Astrocyte (in vitro differentiated cells and primary cell): ENCODE measurements at regions not wholly inside any gene's neighbourhood (a gene's known extent, or its start where the extent isn't known, plus 50 kb on each side); places are given as distances from the start of the nearest gene placed in this dataset.
A peak's percentile ranks its signal among the peaks of the same experiment; 100 is the strongest.

ENCODE experiments used
- DNase-seq: peaks from one replicate; pipeline ENCODE4 v3.0.0-alpha.2; 2010; ENCODE audit warnings: low read depth
- FAIRE-seq: peaks from 2 replicates; lab custom pipeline; 2011; peaks lifted over from hg19 to GRCh38; lab: Jason Lieb, UNC
- H2AFZ ChIP-seq: 2 replicates; pipeline ENCODE4 v1.6.0; 2012; ENCODE audit warnings: low read depth, low read length, inconsistent platforms
- H3K27ac ChIP-seq: 2 replicates; pipeline ENCODE4 v1.5.1; 2011; ENCODE audit warnings: low read depth, low read length, inconsistent platforms
- H3K27me3 ChIP-seq: 2 replicates; pipeline ENCODE4 v1.6.0; 2011; ENCODE audit warnings: low read length, inconsistent platforms; ENCODE audit not compliant: insufficient read depth
- H3K36me3 ChIP-seq: 2 replicates; pipeline ENCODE4 v1.5.1; 2011; ENCODE audit warnings: low read length, inconsistent platforms; ENCODE audit not compliant: insufficient read depth
- H3K4me1 ChIP-seq: 2 replicates; pipeline ENCODE4 v1.5.1; 2011; ENCODE audit warnings: low read length, inconsistent platforms; ENCODE audit not compliant: insufficient read depth
- H3K4me2 ChIP-seq: 2 replicates; pipeline ENCODE4 v1.6.0; 2012; ENCODE audit warnings: low read length, inconsistent platforms
- H3K4me3 ChIP-seq: 2 replicates; pipeline ENCODE4 v1.5.1; 2011; ENCODE audit warnings: low read depth, mild to moderate bottlenecking, low read length, inconsistent platforms; ENCODE audit not compliant: insufficient read depth
- H3K79me2 ChIP-seq: 2 replicates; pipeline ENCODE4 v1.6.0; 2012; ENCODE audit warnings: mild to moderate bottlenecking, low read length, inconsistent platforms; ENCODE audit not compliant: insufficient read depth
- H3K9ac ChIP-seq: 2 replicates; pipeline ENCODE4 v1.6.0; 2012; ENCODE audit warnings: mild to moderate bottlenecking, low read length, inconsistent platforms
- H3K9me3 ChIP-seq: 2 replicates; pipeline ENCODE4 v1.5.1; 2012; ENCODE audit warnings: low read depth, mild to moderate bottlenecking, low read length, inconsistent platforms; ENCODE audit not compliant: insufficient read depth
- H4K20me1 ChIP-seq: 2 replicates; pipeline ENCODE4 v1.6.0; 2012; ENCODE audit warnings: low read length, inconsistent platforms; ENCODE audit not compliant: insufficient read depth
- H3K27ac Mint-ChIP-seq: one replicate; pipeline ENCODE4 v1.8.0; 2021; ENCODE audit warnings: mild to moderate bottlenecking, mixed read lengths; ENCODE audit not compliant: unreplicated experiment
- H3K27me3 Mint-ChIP-seq: one replicate; pipeline ENCODE4 v1.8.0; 2021; ENCODE audit warnings: low read depth, mixed read lengths; ENCODE audit not compliant: unreplicated experiment
- H3K36me3 Mint-ChIP-seq: one replicate; pipeline ENCODE4 v1.8.0; 2021; ENCODE audit warnings: low read depth, mixed read lengths; ENCODE audit not compliant: unreplicated experiment
- H3K4me1 Mint-ChIP-seq: one replicate; pipeline ENCODE4 v1.8.0; 2021; ENCODE audit warnings: low read depth, mixed read lengths; ENCODE audit not compliant: unreplicated experiment
- H3K4me3 Mint-ChIP-seq: one replicate; pipeline ENCODE4 v1.8.0; 2021; ENCODE audit warnings: mild to moderate bottlenecking, moderate library complexity, mixed read lengths; ENCODE audit not compliant: unreplicated experiment
- H3K9me3 Mint-ChIP-seq: one replicate; pipeline ENCODE4 v1.8.0; 2021; ENCODE audit warnings: mild to moderate bottlenecking, mixed read lengths; ENCODE audit not compliant: unreplicated experiment
- EZH2 ChIP-seq: IDR thresholded peaks from 2 replicates; pipeline ENCODE4 v1.6.1; 2012; ENCODE audit warnings: mild to moderate bottlenecking, low read length, inconsistent platforms; ENCODE audit not compliant: insufficient read depth
- TF ChIP-seq, protein P1 (sequence below): IDR thresholded peaks from 2 replicates; pipeline ENCODE4 v1.5.1; 2011; ENCODE audit warnings: low read depth, mild to moderate bottlenecking, inconsistent platforms, low read length, moderate library complexity; ENCODE audit not compliant: insufficient read depth

DNA sequence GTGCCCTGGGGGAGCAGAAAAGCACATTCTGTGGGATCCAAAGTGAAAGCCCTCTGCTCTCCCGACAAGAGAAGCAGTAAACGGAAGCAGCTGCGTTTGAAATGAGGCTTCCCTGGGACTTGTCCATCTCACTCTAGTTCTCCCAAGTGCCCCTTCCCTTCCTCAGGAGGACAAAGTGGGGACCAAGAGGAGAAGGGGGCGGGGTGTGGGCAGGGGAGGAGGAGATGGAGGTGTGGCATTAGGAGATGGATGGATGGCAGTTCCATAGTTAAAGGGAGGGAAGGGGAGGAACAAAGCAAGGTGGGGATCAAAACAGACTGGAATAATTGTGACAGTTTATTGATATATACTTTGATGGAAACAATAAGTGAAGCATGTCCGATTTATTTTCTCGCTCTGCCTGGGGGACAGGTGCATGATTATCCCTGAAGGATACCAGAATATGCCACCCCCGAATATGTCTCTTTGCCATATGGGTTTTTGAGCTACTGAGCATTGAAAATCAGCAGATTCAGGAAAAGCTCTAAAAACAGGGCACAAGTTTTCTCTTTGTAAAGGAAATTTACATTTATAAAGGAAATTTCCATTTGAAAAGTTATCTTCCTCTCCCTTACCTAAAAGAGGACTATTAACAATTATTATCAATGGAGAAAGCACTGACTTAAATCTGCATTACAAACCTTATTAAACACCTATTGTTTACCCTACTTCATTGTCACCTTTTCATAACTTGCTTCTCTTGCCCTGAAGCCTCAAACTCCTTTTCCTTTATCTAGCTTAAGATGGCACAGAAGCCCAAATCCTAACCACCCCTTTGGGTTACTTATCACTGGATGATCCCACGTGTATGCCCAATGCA is 58.9 kb upstream of the DAZL start:
- no peaks in the 10 kb centered on the region for H3K27me3 ChIP-seq
- TF ChIP-seq EZH2: no peak
- TF ChIP-seq, protein P1, sequence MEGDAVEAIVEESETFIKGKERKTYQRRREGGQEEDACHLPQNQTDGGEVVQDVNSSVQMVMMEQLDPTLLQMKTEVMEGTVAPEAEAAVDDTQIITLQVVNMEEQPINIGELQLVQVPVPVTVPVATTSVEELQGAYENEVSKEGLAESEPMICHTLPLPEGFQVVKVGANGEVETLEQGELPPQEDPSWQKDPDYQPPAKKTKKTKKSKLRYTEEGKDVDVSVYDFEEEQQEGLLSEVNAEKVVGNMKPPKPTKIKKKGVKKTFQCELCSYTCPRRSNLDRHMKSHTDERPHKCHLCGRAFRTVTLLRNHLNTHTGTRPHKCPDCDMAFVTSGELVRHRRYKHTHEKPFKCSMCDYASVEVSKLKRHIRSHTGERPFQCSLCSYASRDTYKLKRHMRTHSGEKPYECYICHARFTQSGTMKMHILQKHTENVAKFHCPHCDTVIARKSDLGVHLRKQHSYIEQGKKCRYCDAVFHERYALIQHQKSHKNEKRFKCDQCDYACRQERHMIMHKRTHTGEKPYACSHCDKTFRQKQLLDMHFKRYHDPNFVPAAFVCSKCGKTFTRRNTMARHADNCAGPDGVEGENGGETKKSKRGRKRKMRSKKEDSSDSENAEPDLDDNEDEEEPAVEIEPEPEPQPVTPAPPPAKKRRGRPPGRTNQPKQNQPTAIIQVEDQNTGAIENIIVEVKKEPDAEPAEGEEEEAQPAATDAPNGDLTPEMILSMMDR: no peak
- H4K20me1 ChIP-seq: no peaks in the 10 kb centered on the region
- H3K9ac ChIP-seq: no peak overlapping the region
- no peaks in the 10 kb centered on the region for H3K36me3 ChIP-seq
- peak overlapping the region; percentile 34 for H2AFZ ChIP-seq
- peaks cover 3% of the 10 kb centered on the region for H3K9me3 Mint-ChIP-seq
- no peak overlapping the region for H3K4me3 Mint-ChIP-seq
- no peaks in the 10 kb centered on the region for H3K4me1 ChIP-seq
- FAIRE-seq (no peak), DNase-seq (no peak)
- no peaks in the 10 kb centered on the region for H3K79me2 ChIP-seq
- no peak overlapping the region for H3K27ac ChIP-seq
- peaks cover 4% of the 10 kb centered on the region for H3K4me1 Mint-ChIP-seq
- H3K27ac Mint-ChIP-seq: no peak overlapping the region
- no peak overlapping the region for H3K4me3 ChIP-seq
- no peaks in the 10 kb centered on the region for H3K36me3 Mint-ChIP-seq
- no peaks in the 10 kb centered on the region for H3K9me3 ChIP-seq
- H3K27me3 Mint-ChIP-seq: peaks cover 3% of the 10 kb centered on the region
- H3K4me2 ChIP-seq: no peak overlapping the region

DNA sequence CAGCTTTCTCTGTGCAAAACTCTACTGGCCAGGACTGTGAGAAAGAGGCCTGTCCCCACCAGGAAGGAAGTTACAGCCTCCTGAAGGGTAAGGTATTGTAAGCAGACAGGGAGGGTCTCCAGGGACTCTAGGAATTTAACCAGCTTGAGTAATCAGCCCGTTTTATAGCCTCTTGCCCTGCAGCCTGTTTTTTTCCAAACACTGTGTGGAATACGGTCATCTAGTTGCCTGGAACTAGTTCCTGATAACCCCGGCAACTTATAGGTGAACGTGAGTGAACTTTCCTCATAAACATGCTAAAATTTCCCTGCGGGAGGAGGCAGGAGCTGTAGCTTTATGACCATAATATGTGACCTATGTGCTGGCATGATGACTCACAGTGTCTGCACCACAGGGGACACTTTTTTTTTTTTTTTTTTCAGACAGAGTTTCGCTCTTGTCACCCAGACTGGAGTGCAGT is 60.1 kb upstream of the DAZL start:
- FAIRE-seq (no peak), DNase-seq (no peak)
- H3K27ac Mint-ChIP-seq: no peak overlapping the region
- H3K36me3 Mint-ChIP-seq: no peaks in the 10 kb centered on the region
- H3K4me1 Mint-ChIP-seq: peaks cover 4% of the 10 kb centered on the region
- Histone ChIP-seq H2AFZ (no peak overlapping the region), H3K9ac (no peak overlapping the region), H3K27ac (no peak overlapping the region), H3K4me1 (no peaks in the 10 kb centered on the region), H3K4me3 (no peak overlapping the region), H3K79me2 (no peaks in the 10 kb centered on the region), H3K9me3 (no peaks in the 10 kb centered on the region), H4K20me1 (no peaks in the 10 kb centered on the region), H3K27me3 (no peaks in the 10 kb centered on the region), H3K36me3 (no peaks in the 10 kb centered on the region), H3K4me2 (peak overlapping the region; percentile 6)
- H3K4me3 Mint-ChIP-seq: no peak overlapping the region
- H3K9me3 Mint-ChIP-seq: peaks cover 3% of the 10 kb centered on the region
- peaks cover 3% of the 10 kb centered on the region for H3K27me3 Mint-ChIP-seq
- no peak for TF ChIP-seq EZH2
- TF ChIP-seq, protein P1: no peak

DNA sequence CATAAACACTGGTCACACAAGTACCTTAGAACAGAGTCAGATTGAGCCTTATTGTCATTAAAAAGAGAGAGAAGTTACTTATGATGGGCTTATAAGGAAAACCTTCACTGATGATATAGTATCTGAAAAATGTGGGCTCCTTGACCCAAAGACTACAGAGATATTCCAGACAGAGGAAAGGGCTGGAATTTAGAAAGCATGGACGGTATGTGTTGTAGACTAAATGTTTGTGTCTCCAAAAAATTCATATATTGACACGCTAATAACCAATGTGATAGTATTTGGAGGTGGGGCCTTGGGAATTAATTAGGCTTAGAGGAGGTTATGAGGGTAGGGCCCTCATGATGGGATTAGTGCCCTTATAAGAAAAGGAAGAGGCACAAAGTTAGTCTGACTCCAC is 61.0 kb upstream of the DAZL start:
- Histone ChIP-seq H3K4me2 (no peak overlapping the region), H2AFZ (no peak overlapping the region), H4K20me1 (no peaks in the 10 kb centered on the region), H3K79me2 (no peaks in the 10 kb centered on the region), H3K4me3 (no peak overlapping the region), H3K27me3 (no peaks in the 10 kb centered on the region), H3K9me3 (no peaks in the 10 kb centered on the region), H3K36me3 (no peaks in the 10 kb centered on the region), H3K27ac (no peak overlapping the region), H3K4me1 (no peaks in the 10 kb centered on the region), H3K9ac (no peak overlapping the region)
- Mint-ChIP-seq H3K27me3 (peaks cover 3% of the 10 kb centered on the region), H3K27ac (no peak overlapping the region), H3K4me1 (peaks cover 4% of the 10 kb centered on the region), H3K9me3 (peaks cover 2% of the 10 kb centered on the region), H3K36me3 (no peaks in the 10 kb centered on the region), H3K4me3 (no peak overlapping the region)
- DNase-seq: no peak
- FAIRE-seq: no peak
- TF ChIP-seq EZH2: no peak
- TF ChIP-seq, protein P1: no peak
